ENCODE measurements at regions not wholly inside any gene's neighbourhood (a gene's known extent, or its start where the extent isn't known, plus 50 kb on each side); places are given as distances from the start of the nearest gene placed in this dataset.

DNA sequence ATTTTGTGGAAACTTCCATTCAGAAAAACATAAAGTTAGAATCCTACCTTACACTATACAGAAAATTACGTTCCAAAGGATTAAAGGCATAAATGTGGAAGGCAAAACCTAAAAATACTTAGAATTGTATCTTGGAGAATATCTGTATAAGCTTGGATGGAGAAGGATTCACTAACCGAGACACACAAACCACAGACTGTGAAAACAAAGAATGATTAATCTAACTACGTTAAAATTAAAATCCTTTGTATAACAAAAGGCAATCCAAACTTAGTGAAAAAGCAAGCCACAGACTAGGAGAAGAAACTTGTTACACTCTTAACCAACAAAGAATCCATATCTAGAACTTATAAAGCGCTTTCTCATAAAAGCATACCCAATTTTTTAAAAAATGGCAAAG is 678.8 kb downstream of the INHBA start:
- H3K9me3 ChIP-seq (replicated peaks in 1 of 3): no peaks in the 10 kb centered on the region
- no peaks in the 10 kb centered on the region for H3K4me1 ChIP-seq (replicated peaks in 1 of 2)
- no peak overlapping the region for H3K27ac ChIP-seq
- H3K4me3 ChIP-seq: no peak overlapping the region
- no peaks in the 10 kb centered on the region for H3K36me3 ChIP-seq (replicated peaks in 1 of 2)
- TF ChIP-seq POLR2A (IDR thresholded peaks at IDR 0.05): no peak
- TF ChIP-seq, protein P1, sequence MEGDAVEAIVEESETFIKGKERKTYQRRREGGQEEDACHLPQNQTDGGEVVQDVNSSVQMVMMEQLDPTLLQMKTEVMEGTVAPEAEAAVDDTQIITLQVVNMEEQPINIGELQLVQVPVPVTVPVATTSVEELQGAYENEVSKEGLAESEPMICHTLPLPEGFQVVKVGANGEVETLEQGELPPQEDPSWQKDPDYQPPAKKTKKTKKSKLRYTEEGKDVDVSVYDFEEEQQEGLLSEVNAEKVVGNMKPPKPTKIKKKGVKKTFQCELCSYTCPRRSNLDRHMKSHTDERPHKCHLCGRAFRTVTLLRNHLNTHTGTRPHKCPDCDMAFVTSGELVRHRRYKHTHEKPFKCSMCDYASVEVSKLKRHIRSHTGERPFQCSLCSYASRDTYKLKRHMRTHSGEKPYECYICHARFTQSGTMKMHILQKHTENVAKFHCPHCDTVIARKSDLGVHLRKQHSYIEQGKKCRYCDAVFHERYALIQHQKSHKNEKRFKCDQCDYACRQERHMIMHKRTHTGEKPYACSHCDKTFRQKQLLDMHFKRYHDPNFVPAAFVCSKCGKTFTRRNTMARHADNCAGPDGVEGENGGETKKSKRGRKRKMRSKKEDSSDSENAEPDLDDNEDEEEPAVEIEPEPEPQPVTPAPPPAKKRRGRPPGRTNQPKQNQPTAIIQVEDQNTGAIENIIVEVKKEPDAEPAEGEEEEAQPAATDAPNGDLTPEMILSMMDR (IDR thresholded peaks at IDR 0.05): no peak
- no peaks in the 10 kb centered on the region for H3K27me3 ChIP-seq
- intact Hi-C loops (cut with DNase I): no loop called here
- WGBS, 4 donors: 80 to 87% (median 85%) methylated on average over 4 of the region's 4 CpGs
- no peak for DNase-seq

DNA sequence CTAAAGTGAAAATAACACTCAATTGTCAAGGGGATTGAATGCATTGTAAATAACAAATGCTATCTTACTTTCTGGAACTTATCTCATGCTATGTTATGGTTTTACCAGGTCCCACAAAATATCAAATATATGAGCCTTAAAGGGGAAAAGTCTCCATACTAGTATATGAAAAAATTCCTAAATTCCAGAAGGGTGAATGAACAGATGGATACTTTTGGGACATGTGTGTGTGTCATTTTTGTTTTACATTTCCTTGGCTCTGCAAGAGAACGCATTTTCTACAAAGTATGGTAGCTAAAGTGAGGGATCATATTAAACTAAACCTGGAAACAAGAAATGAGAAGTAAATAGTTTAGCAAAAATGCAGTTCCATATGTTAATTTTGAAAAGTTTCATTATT is 682.8 kb downstream of the INHBA start:
- no peak overlapping the region for H3K4me3 ChIP-seq
- 85 to 98% (median 92%) methylated on average over 1 of the region's 1 CpG for WGBS, 4 donors
- H3K27me3 ChIP-seq: no peaks in the 10 kb centered on the region
- DNase-seq: no peak
- no peaks in the 10 kb centered on the region for H3K4me1 ChIP-seq (replicated peaks in 1 of 2)
- TF ChIP-seq, protein P1 (IDR thresholded peaks at IDR 0.05): no peak
- TF ChIP-seq POLR2A (IDR thresholded peaks at IDR 0.05): no peak
- intact Hi-C loops (cut with DNase I): no loop called here
- H3K27ac ChIP-seq: no peak overlapping the region
- no peaks in the 10 kb centered on the region for H3K9me3 ChIP-seq (replicated peaks in 1 of 3)
- no peaks in the 10 kb centered on the region for H3K36me3 ChIP-seq (replicated peaks in 1 of 2)

DNA sequence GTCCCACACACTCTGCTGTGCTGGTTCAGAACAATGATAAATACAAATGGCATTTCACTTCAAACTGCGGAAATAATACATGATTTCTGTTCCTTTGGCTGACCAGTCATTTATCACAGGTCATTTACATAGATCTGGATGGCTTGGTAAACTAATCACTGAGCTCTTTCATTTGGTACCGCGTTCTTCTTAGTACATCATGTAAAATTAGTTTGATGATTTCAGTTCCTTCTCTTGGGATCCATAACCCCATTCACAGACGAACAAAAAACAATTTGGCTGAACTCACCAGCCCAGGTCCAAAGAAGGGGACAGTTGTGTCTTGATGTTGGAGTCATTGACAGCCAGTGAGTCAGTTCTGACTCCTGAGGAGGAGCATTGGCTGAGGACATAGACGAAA is 689.8 kb downstream of the INHBA start:
- 72 to 87% (median 80%) methylated on average over 5 of the region's 5 CpGs for WGBS, 4 donors
- H3K9me3 ChIP-seq (replicated peaks in 1 of 3): no peaks in the 10 kb centered on the region
- no peak overlapping the region for H3K4me3 ChIP-seq
- DNase-seq: no peak
- no peaks in the 10 kb centered on the region for H3K27me3 ChIP-seq
- no peaks in the 10 kb centered on the region for H3K36me3 ChIP-seq (replicated peaks in 1 of 2)
- H3K27ac ChIP-seq: no peak overlapping the region
- intact Hi-C loops (cut with DNase I): no loop called here
- no peaks in the 10 kb centered on the region for H3K4me1 ChIP-seq (replicated peaks in 1 of 2)
- no peak for TF ChIP-seq POLR2A (IDR thresholded peaks at IDR 0.05)
- TF ChIP-seq, protein P1 (IDR thresholded peaks at IDR 0.05): no peak

DNA sequence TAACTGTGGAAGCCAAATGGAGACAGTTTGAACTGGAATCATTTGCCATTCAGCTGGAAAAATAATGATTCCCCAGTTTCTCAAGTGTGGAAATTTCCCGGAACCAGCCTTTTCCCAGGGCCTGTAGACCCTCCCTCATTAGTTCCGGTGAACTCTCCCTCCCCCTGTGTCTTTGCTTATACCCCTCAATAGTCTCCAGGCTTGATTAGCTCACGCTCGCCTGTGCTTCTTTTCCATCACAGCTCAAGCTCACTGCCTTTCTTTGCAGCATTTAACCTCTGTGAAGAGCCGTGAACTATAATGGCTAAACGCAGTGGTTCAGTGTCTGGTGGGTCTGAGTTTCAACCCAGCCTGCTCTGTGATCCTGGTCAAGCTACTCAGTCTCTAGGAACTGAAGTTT is 690.8 kb downstream of the INHBA start:
- intact Hi-C loops (cut with DNase I): no loop called here
- Histone ChIP-seq H3K4me3 (no peak overlapping the region), H3K9me3 (replicated peaks in 1 of 3) (no peaks in the 10 kb centered on the region), H3K36me3 (replicated peaks in 1 of 2) (no peaks in the 10 kb centered on the region), H3K27ac (no peak overlapping the region), H3K27me3 (no peaks in the 10 kb centered on the region), H3K4me1 (replicated peaks in 1 of 2) (no peaks in the 10 kb centered on the region)
- TF ChIP-seq, protein P1 (IDR thresholded peaks at IDR 0.05): no peak
- TF ChIP-seq POLR2A (IDR thresholded peaks at IDR 0.05): no peak
- WGBS, 4 donors: 85 to 95% (median 86%) methylated on average over 6 of the region's 6 CpGs
- DNase-seq: no peak
